ENCODE measurements at regions not wholly inside any gene's neighbourhood (a gene's known extent, or its start where the extent isn't known, plus 50 kb on each side); places are given as distances from the start of the nearest gene placed in this dataset.

- Mint-ChIP-seq H3K27ac (ENCODE audit: unreplicated experiment) (no peak overlapping the region), H3K4me1 (ENCODE audit: unreplicated experiment) (no peaks in the 10 kb centered on the region), H3K4me3 (ENCODE audit: unreplicated experiment) (no peak overlapping the region), H3K9me3 (ENCODE audit: unreplicated experiment) (no peaks in the 10 kb centered on the region), H3K27me3 (ENCODE audit: unreplicated experiment) (no peaks in the 10 kb centered on the region), H3K36me3 (ENCODE audit: low read depth, unreplicated experiment) (no peaks in the 10 kb centered on the region)
- no peak for DNase-seq (ENCODE audit: low spot score)
- TF ChIP-seq CTCF (IDR thresholded peaks at IDR 0.05; ENCODE audit: unreplicated experiment) = no peak
Observed at GRCh38 chr6:71205336-71205956, 83.2 kb upstream of the OGFRL1 start.

GRCh38 chr6:71206089-71206488, 82.5 kb upstream of the OGFRL1 start:
- TF ChIP-seq CTCF (IDR thresholded peaks at IDR 0.05; ENCODE audit: unreplicated experiment) = no peak
- Mint-ChIP-seq H3K36me3 (ENCODE audit: low read depth, unreplicated experiment) (no peaks in the 10 kb centered on the region), H3K4me3 (ENCODE audit: unreplicated experiment) (no peak overlapping the region), H3K27me3 (ENCODE audit: unreplicated experiment) (no peaks in the 10 kb centered on the region), H3K4me1 (ENCODE audit: unreplicated experiment) (no peaks in the 10 kb centered on the region), H3K9me3 (ENCODE audit: unreplicated experiment) (no peaks in the 10 kb centered on the region), H3K27ac (ENCODE audit: unreplicated experiment) (no peak overlapping the region)
- no peak for DNase-seq (ENCODE audit: low spot score)

- H3K27me3 Mint-ChIP-seq (ENCODE audit: unreplicated experiment) = no peaks in the 10 kb centered on the region
- H3K4me1 Mint-ChIP-seq (ENCODE audit: unreplicated experiment) = no peaks in the 10 kb centered on the region
- H3K27ac Mint-ChIP-seq (ENCODE audit: unreplicated experiment) = no peak overlapping the region
- no peaks in the 10 kb centered on the region for H3K36me3 Mint-ChIP-seq (ENCODE audit: low read depth, unreplicated experiment)
- TF ChIP-seq CTCF (IDR thresholded peaks at IDR 0.05; ENCODE audit: unreplicated experiment) = no peak
- no peak for DNase-seq (ENCODE audit: low spot score)
- H3K4me3 Mint-ChIP-seq (ENCODE audit: unreplicated experiment) = no peak overlapping the region
- H3K9me3 Mint-ChIP-seq (ENCODE audit: unreplicated experiment) = no peaks in the 10 kb centered on the region
Observed at GRCh38 chr6:71209206-71209605, 79.4 kb upstream of the OGFRL1 start.

- Mint-ChIP-seq H3K36me3 (ENCODE audit: low read depth, unreplicated experiment) (no peaks in the 10 kb centered on the region), H3K27ac (ENCODE audit: unreplicated experiment) (no peak overlapping the region), H3K9me3 (ENCODE audit: unreplicated experiment) (no peaks in the 10 kb centered on the region), H3K4me3 (ENCODE audit: unreplicated experiment) (no peak overlapping the region), H3K27me3 (ENCODE audit: unreplicated experiment) (no peaks in the 10 kb centered on the region), H3K4me1 (ENCODE audit: unreplicated experiment) (no peaks in the 10 kb centered on the region)
- no peak for TF ChIP-seq CTCF (IDR thresholded peaks at IDR 0.05; ENCODE audit: unreplicated experiment)
- no peak for DNase-seq (ENCODE audit: low spot score)
Observed at GRCh38 chr6:71209626-71210025, 79.0 kb upstream of the OGFRL1 start.

- Mint-ChIP-seq H3K4me3 (ENCODE audit: unreplicated experiment) (no peak overlapping the region), H3K4me1 (ENCODE audit: unreplicated experiment) (no peaks in the 10 kb centered on the region), H3K27me3 (ENCODE audit: unreplicated experiment) (no peaks in the 10 kb centered on the region), H3K27ac (ENCODE audit: unreplicated experiment) (no peak overlapping the region), H3K36me3 (ENCODE audit: low read depth, unreplicated experiment) (no peaks in the 10 kb centered on the region), H3K9me3 (ENCODE audit: unreplicated experiment) (no peaks in the 10 kb centered on the region)
- no peak for TF ChIP-seq CTCF (IDR thresholded peaks at IDR 0.05; ENCODE audit: unreplicated experiment)
- DNase-seq (ENCODE audit: low spot score) = no peak
Observed at GRCh38 chr6:71211799-71212198, 76.8 kb upstream of the OGFRL1 start.
